Heart right ventricle (tissue), 16 donors: ENCODE measurements at regions not wholly inside any gene's neighbourhood (a gene's known extent, or its start where the extent isn't known, plus 50 kb on each side); places are given as distances from the start of the nearest gene placed in this dataset.

ENCODE experiments used
- ATAC-seq, 8 donors: fragments of 200-7000 bp; cut with Tn5 transposase; one replicate each; pipeline ENCODE4 v1.9.1; 2020; ENCODE audit warnings: mild to moderate bottlenecking in 8 of 8, moderate library complexity in 8 of 8, moderate number of reproducible peaks in 1 of 8
- DNase-seq, 2 donors: peaks; one replicate each; pipeline ENCODE4 v3.0.0-alpha.2; 2020
- H3K27ac ChIP-seq, 10 donors: fragments of 200-600 bp; sonication (generic) in 2 of 10; one replicate each; pipeline versions ENCODE4 v1.5.0 to v1.8.0; 2020 to 2022; ENCODE audit warnings: mild to moderate bottlenecking in 3 of 10
- H3K27me3 ChIP-seq, 7 donors: fragments of 200-600 bp; one replicate each; pipeline ENCODE4 v1.8.0; 2021 to 2022; ENCODE audit warnings: mild to moderate bottlenecking in 2 of 7
- H3K36me3 ChIP-seq, 9 donors: fragments of 200-600 bp; sonication (generic) in 1 of 9; one replicate each; pipeline versions ENCODE4 v1.5.0 to v1.8.0; 2020 to 2022; ENCODE audit warnings: mild to moderate bottlenecking in 2 of 9
- H3K4me1 ChIP-seq, 9 donors: fragments of 200-600 bp; sonication (generic) in 1 of 9; one replicate each; pipeline versions ENCODE4 v1.5.0 to v1.8.0; 2020 to 2022; ENCODE audit warnings: mild to moderate bottlenecking in 4 of 9
- H3K4me3 ChIP-seq, 10 donors: fragments of 200-600 bp; sonication (generic) in 2 of 10; one replicate each; pipeline versions ENCODE4 v1.5.0 to v1.8.0; 2020 to 2022; ENCODE audit warnings: mild to moderate bottlenecking in 7 of 10, moderate library complexity in 2 of 10
- H3K9me3 ChIP-seq, 11 donors: fragments of 200-600 bp in 10 of 11; sonication (generic) in 2 of 11; one replicate each; pipeline versions ENCODE4 v1.5.0 to v1.8.0; 2013 to 2022; ENCODE audit warnings: mild to moderate bottlenecking in 2 of 11, control low read depth in 1 of 11, moderate library complexity in 1 of 11
- CTCF ChIP-seq, 9 donors: fragments of 200-600 bp; sonication (generic) in 2 of 9; IDR thresholded peaks; one replicate each; pipeline versions ENCODE4 v1.5.0 to v1.8.0; 2021 to 2022; ENCODE audit warnings: antibody characterized with exemption in 9 of 9, mild to moderate bottlenecking in 5 of 9, moderate library complexity in 1 of 9
- WGBS, 2 donors: extraction: QIAGEN DNeasy Blood & Tissue Kit; methylation state at CpG; one replicate each; pipeline ENCODE4 v1.1.7; 2013; ENCODE audit warnings: inconsistent platforms in 1 of 2; 5-methylcytosine and 5-hydroxymethylcytosine counted together
- intact Hi-C, 10 donors: fragments of 100-400 bp; cut with DNase I; formaldehyde crosslinking; loops; one replicate each; pipeline versions ENCODE4 v1.11.1 to v1.14.2; 2022
- donor health status: Arrhythmogenic right ventricular cardiomyopathy.
- donor health status: ischemic (EF 13 %, LVEDD 7.1; RV severe dilation, severe dysfunction).
- donor health status: healthy with polysubstance abuse.
- donor health status: DM: no; HTN: yes; CAD: no.
- donor health status: DM: no; HTN: no; CAD: no.
- donor health status: ischemic (EF 25% LVEDD 6.9; RV normal size, moderate dysfunction).
- donor health status: ischemic (EF 25% LVEDD 5.7; RV mildly dilated, moderate dysfunction).
- donor health status: healthy.
- donor health status: DM: yes; HTN: yes; CAD: no.
- donor health status: Ischemic cardiomyopathy.
- donor health status: ischemic (EF 35%, LVEDD 5.7; RV mildly dilated, moderate dysfunction).
- donor health status: nonischemic (EF 11% LVEDD 7.7; RV severe dilation, severe dysfunction).
- donor health status: DM: yes; HTN: yes; CAD: no.
- donor health status: PGD.
- donor health status: ischemic (EF 29% LVEDD 5.4; RV normal size, mild dysfunction).
- donor health status: nonischemic (EF 23%, LVEDD 6.1; RV moderate dilation, normal function).

GRCh38 chr6:19530188-19530587, 307.0 kb upstream of the ID4 start:
- no peak for DNase-seq
- no peak for ATAC-seq
- WGBS, 2 donors = 94 to 97% methylated on average over 1 of the region's 1 CpG
- peaks cover 0 to 5% (median 0%) of the 10 kb centered on the region in 11 donors for H3K9me3 ChIP-seq
- intact Hi-C loops = no loop called here
- no peak overlapping the region for H3K4me3 ChIP-seq
- no peak for TF ChIP-seq CTCF (IDR thresholded peaks at IDR 0.05)
- no peaks in the 10 kb centered on the region for H3K36me3 ChIP-seq
- H3K27ac ChIP-seq = no peak overlapping the region
- no peaks in the 10 kb centered on the region for H3K4me1 ChIP-seq
- peaks cover 0 to 3% (median 0%) of the 10 kb centered on the region in 7 donors for H3K27me3 ChIP-seq

GRCh38 chr6:19535351-19535750, 301.8 kb upstream of the ID4 start:
- H3K4me1 ChIP-seq = no peaks in the 10 kb centered on the region
- H3K9me3 ChIP-seq = no peaks in the 10 kb centered on the region
- no peak overlapping the region for H3K4me3 ChIP-seq
- H3K36me3 ChIP-seq = no peaks in the 10 kb centered on the region
- intact Hi-C loops = no loop called here
- H3K27ac ChIP-seq = no peak overlapping the region
- ATAC-seq (no peak), DNase-seq (no peak)
- WGBS, 2 donors = 27 to 34% methylated on average over 2 of the region's 2 CpGs
- TF ChIP-seq CTCF (IDR thresholded peaks at IDR 0.05) = no peak
- H3K27me3 ChIP-seq = no peaks in the 10 kb centered on the region

- H3K27ac ChIP-seq = no peak overlapping the region
- intact Hi-C loops = no loop called here
Measured at GRCh38 chr6:19536838-19537237, 300.3 kb upstream of the ID4 start.

GRCh38 chr6:19538096-19538495, 299.1 kb upstream of the ID4 start:
- H3K4me3 ChIP-seq = no peak overlapping the region
- H3K4me1 ChIP-seq = no peaks in the 10 kb centered on the region
- no peaks in the 10 kb centered on the region for H3K36me3 ChIP-seq
- 61 to 67% methylated on average over 12 of the region's 12 CpGs for WGBS, 2 donors
- H3K27me3 ChIP-seq = no peaks in the 10 kb centered on the region
- DNase-seq = no peak
- no peak overlapping the region for H3K27ac ChIP-seq
- H3K9me3 ChIP-seq = no peaks in the 10 kb centered on the region
- intact Hi-C loops = no loop called here
- TF ChIP-seq CTCF (IDR thresholded peaks at IDR 0.05) = no peak
- no peak for ATAC-seq

More at GRCh38 chr6:19536838-19537237, 300.3 kb upstream of the ID4 start:
- Histone ChIP-seq H3K9me3 (no peaks in the 10 kb centered on the region), H3K36me3 (no peaks in the 10 kb centered on the region), H3K4me3 (no peak overlapping the region), H3K4me1 (no peaks in the 10 kb centered on the region), H3K27me3 (no peaks in the 10 kb centered on the region)
- DNase-seq = no peak
- ATAC-seq = no peak
- 92 to 94% methylated on average over 3 of the region's 3 CpGs for WGBS, 2 donors
- no peak for TF ChIP-seq CTCF (IDR thresholded peaks at IDR 0.05)
